WTC11 (cell line): ENCODE measurements at regions not wholly inside any gene's neighbourhood (a gene's known extent, or its start where the extent isn't known, plus 50 kb on each side); places are given as distances from the start of the nearest gene placed in this dataset.

ENCODE experiments used
- ATAC-seq: fragments of 200-7000 bp; cut with Tn5 transposase; 2 replicates; pipeline ENCODE4 v1.10.0; 2021; ENCODE audit warnings: mild to moderate bottlenecking, moderate library complexity
- CTCF ChIA-PET: fragments of 300-600 bp; sonication (Branson Sonifier 250); formaldehyde crosslinking; loops from one replicate; lab custom pipeline; 2021; ENCODE audit warnings: antibody characterized with exemption; lab: Charles Lee
- POLR2A ChIA-PET: fragments of 350-600 bp; sonication (Branson Sonifier 250); formaldehyde crosslinking; loops from one replicate; lab custom pipeline; 2021; ENCODE audit warnings: antibody characterized with exemption; lab: Charles Lee
- DNase-seq: peaks from one replicate; pipeline ENCODE4 v3.0.0; 2021; ENCODE audit warnings: low spot score
- H3K27ac Mint-ChIP-seq: 2 replicates; pipeline ENCODE4 v1.8.0; 2021; ENCODE audit warnings: mixed read lengths
- H3K27me3 Mint-ChIP-seq: 2 replicates; pipeline ENCODE4 v1.8.0; 2021; ENCODE audit warnings: low read depth, mild to moderate bottlenecking, moderate library complexity, mixed read lengths
- H3K36me3 Mint-ChIP-seq: 2 replicates; pipeline ENCODE4 v1.8.0; 2021; ENCODE audit warnings: mixed read lengths
- H3K4me1 Mint-ChIP-seq: 2 replicates; pipeline ENCODE4 v1.8.0; 2022; ENCODE audit warnings: mixed read lengths
- H3K4me3 Mint-ChIP-seq: 2 replicates; pipeline ENCODE4 v1.8.0; 2021; ENCODE audit warnings: mild to moderate bottlenecking, moderate library complexity, mixed read lengths
- H3K9me3 Mint-ChIP-seq: 2 replicates; pipeline ENCODE4 v1.8.0; 2021; ENCODE audit warnings: mixed read lengths
- AFF4 ChIP-seq: sonication (generic); formaldehyde crosslinking; IDR thresholded peaks from 2 replicates; pipeline ENCODE4 v1.8.1; 2023; ENCODE audit warnings: mild to moderate bottlenecking, missing genetic modification reagents, borderline replicate concordance
- CBFB ChIP-seq: sonication (generic); formaldehyde crosslinking; IDR thresholded peaks from 2 replicates; pipeline ENCODE4 v1.8.1; 2022; ENCODE audit warnings: mild to moderate bottlenecking, low read depth, missing genetic modification reagents
- CDX4 ChIP-seq: fragments of 250-450 bp; sonication (Bioruptor Pico); IDR thresholded peaks from 2 replicates; pipeline ENCODE4 v1.9.0; 2021; ENCODE audit warnings: moderate library complexity, mild to moderate bottlenecking, inconsistent platforms, borderline replicate concordance
- CREM ChIP-seq: sonication (generic); formaldehyde crosslinking; IDR thresholded peaks from 2 replicates; pipeline ENCODE4 v1.8.1; 2022; ENCODE audit warnings: mild to moderate bottlenecking, missing genetic modification reagents, moderate library complexity
- E2F5 ChIP-seq: sonication (generic); formaldehyde crosslinking; IDR thresholded peaks from 2 replicates; pipeline ENCODE4 v1.8.1; 2022; ENCODE audit warnings: mild to moderate bottlenecking, moderate library complexity, missing genetic modification reagents
- ELF4 ChIP-seq: sonication (generic); formaldehyde crosslinking; IDR thresholded peaks from 2 replicates; pipeline ENCODE4 v1.8.1; 2022; ENCODE audit warnings: low read depth, mild to moderate bottlenecking, moderate library complexity, missing genetic modification reagents
- GRHL2 ChIP-seq: fragments of 250-450 bp; sonication (Bioruptor Pico); IDR thresholded peaks from 2 replicates; pipeline ENCODE4 v1.8.0; 2022; ENCODE audit warnings: mild to moderate bottlenecking, moderate library complexity; ENCODE audit not compliant: insufficient replicate concordance, severe bottlenecking
- HMGA2 ChIP-seq: fragments of 250-450 bp; sonication (Bioruptor Pico); IDR thresholded peaks from 2 replicates; pipeline ENCODE4 v1.4.0; 2021; ENCODE audit warnings: mild to moderate bottlenecking, moderate library complexity
- MXD4 ChIP-seq: fragments of 250-450 bp; sonication (Bioruptor Pico); IDR thresholded peaks from 2 replicates; pipeline ENCODE4 v1.8.0; 2021; ENCODE audit warnings: mild to moderate bottlenecking, moderate library complexity, borderline replicate concordance
- MYBL2 ChIP-seq: sonication (generic); formaldehyde crosslinking; IDR thresholded peaks from 2 replicates; pipeline ENCODE4 v1.8.1; 2023; ENCODE audit warnings: mild to moderate bottlenecking, moderate library complexity, missing genetic modification reagents
- OVOL2 ChIP-seq: fragments of 250-450 bp; sonication (Bioruptor Pico); IDR thresholded peaks from 2 replicates; pipeline ENCODE4 v1.9.0; 2021; ENCODE audit warnings: mild to moderate bottlenecking, borderline replicate concordance
- ZMAT4 ChIP-seq: fragments of 250-450 bp; sonication (Bioruptor Pico); IDR thresholded peaks from 2 replicates; pipeline ENCODE4 v1.9.0; 2021; ENCODE audit warnings: mild to moderate bottlenecking
- ZNF263 ChIP-seq: sonication (generic); formaldehyde crosslinking; IDR thresholded peaks from 2 replicates; pipeline ENCODE4 v1.8.1; 2022; ENCODE audit warnings: low read depth, mild to moderate bottlenecking, moderate library complexity, missing genetic modification reagents
- ZNF532 ChIP-seq: fragments of 250-450 bp; sonication (Bioruptor Pico); IDR thresholded peaks from 2 replicates; pipeline ENCODE4 v1.9.0; 2021; ENCODE audit warnings: mild to moderate bottlenecking, borderline replicate concordance
- TF ChIP-seq, protein P1 (sequence below): sonication (generic); formaldehyde crosslinking; IDR thresholded peaks from 2 replicates; pipeline ENCODE4 v1.8.1; 2023; ENCODE audit warnings: mild to moderate bottlenecking, missing genetic modification reagents, moderate library complexity

DNA sequence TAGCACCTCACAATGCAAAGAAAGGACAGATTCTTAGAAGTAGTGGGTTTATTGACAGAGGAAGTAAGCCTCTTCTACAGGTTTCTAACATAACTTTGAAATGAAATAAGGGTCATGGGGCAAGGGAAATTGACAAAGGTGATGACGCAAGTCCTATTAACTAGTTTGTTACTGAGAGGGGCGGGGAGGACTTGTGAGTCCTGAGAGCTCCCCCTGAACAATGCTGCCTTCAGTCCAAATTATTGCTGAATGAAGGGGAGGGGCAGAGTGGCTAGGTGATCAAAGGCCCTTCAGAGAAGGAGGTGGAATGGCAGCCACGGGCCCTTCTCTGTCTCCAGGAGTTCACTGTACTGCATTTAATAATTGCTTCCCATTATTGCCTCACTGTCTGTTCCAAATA is 390.0 kb downstream of the MEIS1 start (continued):
- TF ChIP-seq MXD4 (no peak), OVOL2 (CRISPR knock-in tag) (no peak), E2F5 (CRISPR knock-in tag) (no peak), AFF4 (no peak), GRHL2 (CRISPR knock-in tag) (no peak), ZNF532 (CRISPR knock-in tag) (no peak)
- TF ChIP-seq, protein P1, sequence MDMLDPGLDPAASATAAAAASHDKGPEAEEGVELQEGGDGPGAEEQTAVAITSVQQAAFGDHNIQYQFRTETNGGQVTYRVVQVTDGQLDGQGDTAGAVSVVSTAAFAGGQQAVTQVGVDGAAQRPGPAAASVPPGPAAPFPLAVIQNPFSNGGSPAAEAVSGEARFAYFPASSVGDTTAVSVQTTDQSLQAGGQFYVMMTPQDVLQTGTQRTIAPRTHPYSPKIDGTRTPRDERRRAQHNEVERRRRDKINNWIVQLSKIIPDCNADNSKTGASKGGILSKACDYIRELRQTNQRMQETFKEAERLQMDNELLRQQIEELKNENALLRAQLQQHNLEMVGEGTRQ (CRISPR knock-in tag), result no peak

- Mint-ChIP-seq H3K4me1 (no peaks in the 10 kb centered on the region), H3K9me3 (no peaks in the 10 kb centered on the region), H3K27me3 (no peaks in the 10 kb centered on the region), H3K27ac (no peak overlapping the region), H3K36me3 (no peaks in the 10 kb centered on the region), H3K4me3 (no peak overlapping the region)
- POLR2A ChIA-PET, result no interaction called here
- CTCF ChIA-PET, result no interaction called here
- DNase-seq (no peak), ATAC-seq (no peak)
- TF ChIP-seq AFF4, result no peak
- TF ChIP-seq CDX4, result no peak
- TF ChIP-seq HMGA2 (CRISPR knock-in tag), result no peak
- TF ChIP-seq ZNF263, result no peak
- TF ChIP-seq CREM (CRISPR knock-in tag), result no peak
- no peak for TF ChIP-seq MYBL2 (CRISPR knock-in tag)
- no peak for TF ChIP-seq ZNF532 (CRISPR knock-in tag)
- TF ChIP-seq ELF4 (CRISPR knock-in tag), result no peak
- no peak for TF ChIP-seq ZMAT4
- TF ChIP-seq CBFB (CRISPR knock-in tag), result no peak
Measured at GRCh38 chr2:66827851-66828250, 392.9 kb downstream of the MEIS1 start.
